ENCODE measurements at regions not wholly inside any gene's neighbourhood (a gene's known extent, or its start where the extent isn't known, plus 50 kb on each side); places are given as distances from the start of the nearest gene placed in this dataset.

DNA sequence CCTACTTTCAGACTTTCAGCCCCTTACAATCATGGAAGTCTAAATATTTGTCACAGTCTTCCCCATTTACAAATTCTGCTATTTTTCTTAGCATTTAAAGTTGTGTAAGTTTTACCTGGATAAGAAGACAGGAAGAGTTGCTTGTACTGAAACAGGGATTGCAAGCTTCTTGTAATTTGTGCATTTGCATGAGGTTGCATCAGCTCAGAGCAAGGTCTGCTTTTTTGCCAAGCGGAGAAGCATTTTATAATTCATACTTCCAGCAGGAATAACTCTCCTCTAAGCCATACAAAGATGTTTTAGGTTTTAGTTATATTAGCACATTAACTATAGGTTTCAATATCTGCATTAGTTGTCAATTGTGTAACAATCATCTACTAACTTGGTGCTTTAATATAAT, 922.0 kb upstream of the PABPC4L start:
- no peak for TF ChIP-seq POLR2A (IDR thresholded peaks at IDR 0.05)
- no peak for TF ChIP-seq CTCF (IDR thresholded peaks at IDR 0.05)
